CD4-positive, alpha-beta T cell treated with Interferon alpha-2 for 1 hour (primary cell): ENCODE measurements at regions not wholly inside any gene's neighbourhood (a gene's known extent, or its start where the extent isn't known, plus 50 kb on each side); places are given as distances from the start of the nearest gene placed in this dataset.
"Not testable (repeated sequence)": the region's sequence is repeated elsewhere in the genome, so short reads cannot be mapped to it uniquely, and the experiment has no call there.

Experiments used
- DNase-seq, 2 donors: peaks; one replicate each; pipeline ENCODE4 v3.0.0-alpha.2; 2020 to 2022

- DNase-seq: not testable (repeated sequence)
Observed at GRCh38 chr4:42288876-42289275, 108.4 kb upstream of the SHISA3 start.

- not testable (repeated sequence) for DNase-seq
Observed at GRCh38 chr4:42292192-42292591, 105.1 kb upstream of the SHISA3 start.

GRCh38 chr4:42293967-42294813 lies 103.1 kb upstream of the SHISA3 start:
- no peak for DNase-seq

- DNase-seq: no peak
Observed at GRCh38 chr4:42296196-42296595, 101.1 kb upstream of the SHISA3 start.

GRCh38 chr4:42302348-42302747 lies 94.9 kb upstream of the SHISA3 start:
- DNase-seq: no peak

- no peak for DNase-seq
Observed at GRCh38 chr4:42306221-42307109, 90.8 kb upstream of the SHISA3 start.

GRCh38 chr4:42308247-42308646 lies 89.0 kb upstream of the SHISA3 start:
- DNase-seq: no peak

- no peak for DNase-seq
Observed at GRCh38 chr4:42309361-42310260, 87.7 kb upstream of the SHISA3 start.

- no peak for DNase-seq
Observed at GRCh38 chr4:42310358-42310757, 86.9 kb upstream of the SHISA3 start.

- DNase-seq: no peak
Observed at GRCh38 chr4:42310806-42311205, 86.5 kb upstream of the SHISA3 start.

- DNase-seq: no peak
Observed at GRCh38 chr4:42311591-42311990, 85.7 kb upstream of the SHISA3 start.

GRCh38 chr4:42313420-42313819 lies 83.9 kb upstream of the SHISA3 start:
- DNase-seq: not testable (repeated sequence)

GRCh38 chr4:42313872-42314271 lies 83.4 kb upstream of the SHISA3 start:
- no peak for DNase-seq

GRCh38 chr4:42315231-42315630 lies 82.1 kb upstream of the SHISA3 start:
- no peak for DNase-seq

- DNase-seq: no peak
Observed at GRCh38 chr4:42320822-42321388, 76.4 kb upstream of the SHISA3 start.

GRCh38 chr4:42326040-42326439 lies 71.2 kb upstream of the SHISA3 start:
- DNase-seq: no peak

- no peak for DNase-seq
Observed at GRCh38 chr4:42326524-42326923, 70.8 kb upstream of the SHISA3 start.

- no peak for DNase-seq
Observed at GRCh38 chr4:42327323-42327722, 70.0 kb upstream of the SHISA3 start.

- no peak for DNase-seq
Observed at GRCh38 chr4:42328978-42329377, 68.3 kb upstream of the SHISA3 start.

GRCh38 chr4:42329421-42329820 lies 67.9 kb upstream of the SHISA3 start:
- DNase-seq: no peak

- no peak for DNase-seq
Observed at GRCh38 chr4:42330002-42330592, 67.2 kb upstream of the SHISA3 start.

GRCh38 chr4:42331040-42331439 lies 66.2 kb upstream of the SHISA3 start:
- DNase-seq: no peak
